Gastroesophageal sphincter (tissue), 3 donors: ENCODE measurements at regions not wholly inside any gene's neighbourhood (a gene's known extent, or its start where the extent isn't known, plus 50 kb on each side); places are given as distances from the start of the nearest gene placed in this dataset.

Experiments
- CTCF ChIP-seq, 4 experiments: fragments of 200-600 bp in 2 of 4; fragments of 450-650 bp in 2 of 4; sonication (generic) in 1 of 4; IDR thresholded peaks; one replicate each; pipeline ENCODE4 v1.5.1; 2017 to 2019; ENCODE audit warnings: antibody characterized with exemption in 4 of 4, mild to moderate bottlenecking in 2 of 4, moderate library complexity in 2 of 4
- EP300 ChIP-seq: sonication (generic); formaldehyde crosslinking; IDR thresholded peaks from one replicate; pipeline ENCODE4 v1.6.1; 2017; ENCODE audit warnings: antibody characterized with exemption, mild to moderate bottlenecking
- POLR2A ChIP-seq, 2 donors: fragments of 450-650 bp; IDR thresholded peaks; one replicate each; pipeline ENCODE4 v1.6.1; 2017; ENCODE audit warnings: antibody characterized with exemption in 2 of 2, mild to moderate bottlenecking in 2 of 2, moderate library complexity in 1 of 2
- POLR2AphosphoS5 ChIP-seq: sonication (generic); formaldehyde crosslinking; IDR thresholded peaks from one replicate; pipeline ENCODE4 v1.6.1; 2017; ENCODE audit warnings: antibody characterized with exemption

GRCh38 chr2:217309056-217309455, 449.2 kb upstream of the TNP1 start:
- TF ChIP-seq CTCF (IDR thresholded peaks at IDR 0.05) (no peak), POLR2AphosphoS5 (no peak), EP300 (no peak), POLR2A (IDR thresholded peaks at IDR 0.05) (no peak)
